CD14-positive monocyte (primary cell): ENCODE measurements at regions not wholly inside any gene's neighbourhood (a gene's known extent, or its start where the extent isn't known, plus 50 kb on each side); places are given as distances from the start of the nearest gene placed in this dataset.

Experiments used
- DNase-seq, 3 donors: peaks; one replicate each; pipeline ENCODE4 v3.0.0-alpha.2; 2011 to 2022
- H2AFZ ChIP-seq: 2 replicates; pipeline ENCODE4 v1.6.0; 2012; ENCODE audit warnings: mild to moderate bottlenecking, low read depth, low read length, inconsistent platforms; ENCODE audit not compliant: insufficient read depth, poor library complexity, severe bottlenecking
- H3K27ac ChIP-seq, 2 donors: 1 replicate in 1 of 2; 2 replicates in 1 of 2; pipeline ENCODE4 v1.5.1; 2012 to 2013; ENCODE audit warnings: low read length in 2 of 2, control low read depth in 1 of 2, inconsistent platforms in 1 of 2, low read depth in 1 of 2, mild to moderate bottlenecking in 1 of 2
- H3K27me3 ChIP-seq, 2 donors: one replicate each; pipeline versions ENCODE4 v1.6.0 to v1.6.1; 2011 to 2013; ENCODE audit warnings: low read length in 2 of 2; ENCODE audit not compliant: control insufficient read depth in 2 of 2, insufficient read depth in 2 of 2
- H3K36me3 ChIP-seq, 2 donors: replicated peaks in 1 of 2; 1 replicate in 1 of 2; 2 replicates in 1 of 2; pipeline versions ENCODE4 v1.5.1 to v1.6.1; 2012 to 2013; ENCODE audit warnings: low read length in 2 of 2, control low read depth in 1 of 2, inconsistent platforms in 1 of 2, mild to moderate bottlenecking in 1 of 2; ENCODE audit not compliant: insufficient read depth in 2 of 2, control insufficient read depth in 1 of 2
- H3K4me1 ChIP-seq, 2 donors: 1 replicate in 1 of 2; 2 replicates in 1 of 2; pipeline versions ENCODE4 v1.5.1 to v1.6.1; 2012 to 2013; ENCODE audit warnings: low read length in 2 of 2, control low read depth in 1 of 2, inconsistent platforms in 1 of 2, mild to moderate bottlenecking in 1 of 2, moderate library complexity in 1 of 2; ENCODE audit not compliant: insufficient read depth in 2 of 2, control insufficient read depth in 1 of 2
- H3K4me2 ChIP-seq: replicated peaks from 2 replicates; pipeline ENCODE3; 2012; ENCODE audit warnings: low read length, moderate library complexity, mild to moderate bottlenecking; ENCODE audit not compliant: poor library complexity, severe bottlenecking; ENCODE audit errors: extremely low read depth
- H3K4me3 ChIP-seq, 3 experiments: fragments of 200-600 bp in 1 of 3; sonication (generic) in 1 of 3; replicated peaks in 1 of 3; 1 replicate in 2 of 3; 2 replicates in 1 of 3; pipeline ENCODE4 v1.5.1; 2011 to 2013; ENCODE audit warnings: low read length in 3 of 3, mild to moderate bottlenecking in 3 of 3, control low read depth in 2 of 3, low read depth in 2 of 3, inconsistent platforms in 1 of 3, moderate library complexity in 1 of 3
- H3K79me2 ChIP-seq: 2 replicates; pipeline ENCODE4 v1.6.0; 2012; ENCODE audit warnings: mild to moderate bottlenecking, control low read depth, inconsistent platforms, low read length, moderate library complexity; ENCODE audit not compliant: insufficient read depth
- H3K9ac ChIP-seq: 2 replicates; pipeline ENCODE4 v1.6.0; 2017; ENCODE audit warnings: low read length, mild to moderate bottlenecking; ENCODE audit not compliant: insufficient read depth, poor library complexity, severe bottlenecking
- H3K9me3 ChIP-seq, 2 donors: replicated peaks in 1 of 2; 1 replicate in 1 of 2; 2 replicates in 1 of 2; pipeline versions ENCODE4 v1.5.1 to v1.6.1; 2012 to 2013; ENCODE audit warnings: low read length in 2 of 2, control low read depth in 1 of 2; ENCODE audit not compliant: control insufficient read depth in 1 of 2, insufficient read depth in 1 of 2
- H4K20me1 ChIP-seq: 2 replicates; pipeline ENCODE4 v1.6.0; 2012; ENCODE audit warnings: mild to moderate bottlenecking, low read length, control low read depth, moderate library complexity; ENCODE audit not compliant: insufficient read depth
- H3K27ac Mint-ChIP-seq, 7 donors: one replicate each; pipeline ENCODE4 v1.8.0; 2020; ENCODE audit warnings: mild to moderate bottlenecking in 7 of 7, mixed read lengths in 7 of 7, moderate library complexity in 6 of 7, inconsistent platforms in 2 of 7
- H3K27me3 Mint-ChIP-seq, 3 donors: one replicate each; pipeline ENCODE4 v1.8.0; 2021 to 2022; ENCODE audit warnings: low read depth in 3 of 3, mild to moderate bottlenecking in 3 of 3, mixed read lengths in 3 of 3, moderate library complexity in 3 of 3, inconsistent platforms in 1 of 3
- H3K36me3 Mint-ChIP-seq, 2 donors: one replicate each; pipeline ENCODE4 v1.8.0; 2020; ENCODE audit warnings: mixed read lengths in 2 of 2, inconsistent platforms in 1 of 2, mild to moderate bottlenecking in 1 of 2
- H3K4me1 Mint-ChIP-seq: one replicate; pipeline ENCODE4 v1.8.0; 2020; ENCODE audit warnings: mild to moderate bottlenecking, mixed read lengths
- H3K4me3 Mint-ChIP-seq, 2 donors: one replicate each; pipeline ENCODE4 v1.8.0; 2020; ENCODE audit warnings: mild to moderate bottlenecking in 2 of 2, mixed read lengths in 2 of 2, moderate library complexity in 1 of 2
- H3K9me3 Mint-ChIP-seq, 7 donors: one replicate each; pipeline ENCODE4 v1.8.0; 2020 to 2022; ENCODE audit warnings: mixed read lengths in 7 of 7, mild to moderate bottlenecking in 6 of 7, moderate library complexity in 6 of 7, inconsistent platforms in 2 of 7
- CTCF ChIP-seq: fragments of 200-600 bp; IDR thresholded peaks from one replicate; pipeline ENCODE4 v1.8.0; 2022; ENCODE audit warnings: antibody characterized with exemption, mild to moderate bottlenecking
- WGBS: methylation state at CpG from one replicate; pipeline ENCODE4 v1.1.5; 2013; ENCODE audit warnings: missing lambda C conversion rate; ENCODE audit not compliant: insufficient coverage; 5-methylcytosine and 5-hydroxymethylcytosine counted together
- intact Hi-C, 2 donors: fragments of 100-400 bp; cut with micrococcal nuclease; formaldehyde crosslinking; loops; one replicate each; pipeline versions ENCODE4 v1.15.0 to v1.15.1; 2023

GRCh38 chr4:79575709-79576428, 167.8 kb upstream of the GK2 start:
- Histone ChIP-seq H3K79me2 (no peaks in the 10 kb centered on the region), H3K27ac (no peak overlapping the region), H3K4me2 (no peak overlapping the region), H3K27me3 (peaks cover 3 to 5% of the 10 kb centered on the region in 2 donors), H3K36me3 (no peaks in the 10 kb centered on the region), H4K20me1 (no peaks in the 10 kb centered on the region), H3K4me3 (no peak overlapping the region), H3K9me3 (no peaks in the 10 kb centered on the region), H3K9ac (no peak overlapping the region), H3K4me1 (peaks cover 6 to 10% of the 10 kb centered on the region in 2 donors), H2AFZ (no peak overlapping the region)
- intact Hi-C loops = no loop called here
- Mint-ChIP-seq H3K4me3 (no peak overlapping the region), H3K27ac (no peak overlapping the region), H3K36me3 (no peaks in the 10 kb centered on the region), H3K4me1 (peaks cover 7% of the 10 kb centered on the region), H3K27me3 (peaks cover 0 to 3% (median 0%) of the 10 kb centered on the region in 3 donors), H3K9me3 (no peaks in the 10 kb centered on the region)
- no peak for TF ChIP-seq CTCF
- WGBS = 88% methylated on average over 5 of the region's 7 CpGs
- DNase-seq = no peak

GRCh38 chr4:79574741-79575451, 166.9 kb upstream of the GK2 start:
- Histone ChIP-seq H3K79me2 (no peaks in the 10 kb centered on the region), H3K4me1 (peaks cover 6 to 10% of the 10 kb centered on the region in 2 donors), H3K4me2 (no peak overlapping the region), H3K9ac (no peak overlapping the region), H4K20me1 (no peaks in the 10 kb centered on the region), H3K9me3 (no peaks in the 10 kb centered on the region), H2AFZ (no peak overlapping the region), H3K4me3 (no peak overlapping the region), H3K27me3 (peaks cover 3 to 5% of the 10 kb centered on the region in 2 donors), H3K36me3 (no peaks in the 10 kb centered on the region), H3K27ac (no peak overlapping the region)
- peaks cover 7% of the 10 kb centered on the region for H3K4me1 Mint-ChIP-seq
- intact Hi-C loops = no loop called here
- TF ChIP-seq CTCF = no peak
- H3K27me3 Mint-ChIP-seq = peaks cover 0 to 9% (median 0%) of the 10 kb centered on the region in 3 donors
- DNase-seq = no peak
- no peak overlapping the region for H3K27ac Mint-ChIP-seq
- no peaks in the 10 kb centered on the region for H3K36me3 Mint-ChIP-seq
- H3K4me3 Mint-ChIP-seq = no peak overlapping the region
- no peaks in the 10 kb centered on the region for H3K9me3 Mint-ChIP-seq
- 75% methylated on average over 1 of the region's 7 CpGs for WGBS
